ENCODE measurements at regions not wholly inside any gene's neighbourhood (a gene's known extent, or its start where the extent isn't known, plus 50 kb on each side); places are given as distances from the start of the nearest gene placed in this dataset.

GRCh38 chr1:232456714-232457113 lies 173.2 kb downstream of the SIPA1L2 start:
- no peak for TF ChIP-seq CTCF (IDR thresholded peaks at IDR 0.05)
- no peak for TF ChIP-seq ZFX (IDR thresholded peaks at IDR 0.05; ENCODE audit: borderline replicate concordance)

All from 22Rv1 (cell line).